Calu3 (cell line): ENCODE measurements at regions not wholly inside any gene's neighbourhood (a gene's known extent, or its start where the extent isn't known, plus 50 kb on each side); places are given as distances from the start of the nearest gene placed in this dataset.
"Not testable (repeated sequence)": the region's sequence is repeated elsewhere in the genome, so short reads cannot be mapped to it uniquely, and the experiment has no call there.

Experiments used
- BruUV-seq: library from RNA; stranded (reverse); fragments of 400-500 nt; replicated peaks from 2 replicates; lab custom pipeline; 2021; lab: Mats Ljungman, UMichigan
- CTCF ChIA-PET: fragments of 300-600 bp; sonication (Branson Sonifier 250); formaldehyde crosslinking; loops from one replicate; lab custom pipeline; 2022; ENCODE audit warnings: antibody characterized with exemption; lab: Charles Lee
- DNase-seq: peaks from one replicate; pipeline ENCODE4 v3.0.0; 2022
- H3K27ac Mint-ChIP-seq: one replicate; pipeline ENCODE4 v1.8.0; 2022; ENCODE audit warnings: mixed read lengths; ENCODE audit not compliant: unreplicated experiment
- H3K27me3 Mint-ChIP-seq: one replicate; pipeline ENCODE4 v1.8.0; 2022; ENCODE audit warnings: mixed read lengths; ENCODE audit not compliant: unreplicated experiment
- H3K36me3 Mint-ChIP-seq: one replicate; pipeline ENCODE4 v1.8.0; 2022; ENCODE audit warnings: mild to moderate bottlenecking, moderate library complexity, mixed read lengths; ENCODE audit not compliant: insufficient read depth, unreplicated experiment
- H3K4me1 Mint-ChIP-seq: one replicate; pipeline ENCODE4 v1.8.0; 2022; ENCODE audit warnings: mild to moderate bottlenecking, low read depth, mixed read lengths; ENCODE audit not compliant: unreplicated experiment
- H3K4me3 Mint-ChIP-seq: one replicate; pipeline ENCODE4 v1.8.0; 2022; ENCODE audit warnings: mild to moderate bottlenecking, low read depth, moderate library complexity, mixed read lengths; ENCODE audit not compliant: unreplicated experiment
- H3K9me3 Mint-ChIP-seq: one replicate; pipeline ENCODE4 v1.8.0; 2022; ENCODE audit warnings: low read depth, mixed read lengths; ENCODE audit not compliant: unreplicated experiment
- CTCF ChIP-seq: fragments of 200-600 bp; IDR thresholded peaks from one replicate; pipeline ENCODE4 v1.8.0; 2022; ENCODE audit warnings: antibody characterized with exemption; ENCODE audit not compliant: unreplicated experiment
- intact Hi-C: fragments of 100-400 bp; cut with micrococcal nuclease; formaldehyde crosslinking; loops from one replicate; pipeline ENCODE4 v1.10.0; 2022; ENCODE audit not compliant: unreplicated experiment

GRCh38 chr18:22591222-22591621 lies 173.5 kb upstream of the CTAGE1 start:
- peaks cover 4% of the 10 kb centered on the region for H3K9me3 Mint-ChIP-seq
- no peak overlapping the region for H3K4me3 Mint-ChIP-seq
- H3K36me3 Mint-ChIP-seq: no peaks in the 10 kb centered on the region
- DNase-seq: no peak
- BruUV-seq: no TSS peak
- intact Hi-C loops: no loop called here
- CTCF ChIA-PET: no interaction called here
- TF ChIP-seq CTCF: no peak
- H3K27ac Mint-ChIP-seq: no peak overlapping the region
- H3K27me3 Mint-ChIP-seq: no peaks in the 10 kb centered on the region
- no peaks in the 10 kb centered on the region for H3K4me1 Mint-ChIP-seq

GRCh38 chr18:22594155-22594690 lies 176.5 kb upstream of the CTAGE1 start:
- CTCF ChIA-PET: no interaction called here
- Mint-ChIP-seq H3K27ac (no peak overlapping the region), H3K36me3 (no peaks in the 10 kb centered on the region)

DNA sequence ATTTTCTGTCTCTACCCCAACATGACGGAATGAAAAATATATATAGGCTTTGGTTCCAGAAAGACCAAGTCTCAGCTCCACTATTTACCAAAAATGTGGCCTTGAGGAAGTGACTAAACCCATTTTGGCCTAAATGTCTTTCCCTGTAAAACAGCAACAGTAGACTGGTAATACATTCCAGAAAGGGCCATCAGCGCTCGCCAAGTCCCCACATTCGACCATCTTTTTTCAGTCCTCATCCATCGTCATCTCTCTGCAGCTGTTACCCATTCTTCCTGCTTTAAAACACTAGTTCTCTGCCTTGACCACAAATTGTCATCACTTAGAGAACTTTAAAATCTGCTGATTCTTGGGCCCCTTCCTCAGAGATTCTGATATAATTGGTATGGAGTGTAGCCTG lies 183.8 kb upstream of the CTAGE1 start:
- Mint-ChIP-seq H3K4me3 (no peak overlapping the region), H3K36me3 (no peaks in the 10 kb centered on the region), H3K27me3 (no peaks in the 10 kb centered on the region), H3K4me1 (no peaks in the 10 kb centered on the region), H3K27ac (no peak overlapping the region), H3K9me3 (no peaks in the 10 kb centered on the region)
- no peak for TF ChIP-seq CTCF
- CTCF ChIA-PET: no interaction called here
- intact Hi-C loops: no loop called here
- DNase-seq: no peak
- BruUV-seq: no TSS peak

More at GRCh38 chr18:22594155-22594690, 176.5 kb upstream of the CTAGE1 start:
- TF ChIP-seq CTCF: no peak
- Mint-ChIP-seq H3K4me1 (no peaks in the 10 kb centered on the region), H3K9me3 (peaks cover 4% of the 10 kb centered on the region), H3K27me3 (no peaks in the 10 kb centered on the region), H3K4me3 (no peak overlapping the region)
- intact Hi-C loops: no loop called here
- DNase-seq: no peak
- BruUV-seq: no TSS peak

DNA sequence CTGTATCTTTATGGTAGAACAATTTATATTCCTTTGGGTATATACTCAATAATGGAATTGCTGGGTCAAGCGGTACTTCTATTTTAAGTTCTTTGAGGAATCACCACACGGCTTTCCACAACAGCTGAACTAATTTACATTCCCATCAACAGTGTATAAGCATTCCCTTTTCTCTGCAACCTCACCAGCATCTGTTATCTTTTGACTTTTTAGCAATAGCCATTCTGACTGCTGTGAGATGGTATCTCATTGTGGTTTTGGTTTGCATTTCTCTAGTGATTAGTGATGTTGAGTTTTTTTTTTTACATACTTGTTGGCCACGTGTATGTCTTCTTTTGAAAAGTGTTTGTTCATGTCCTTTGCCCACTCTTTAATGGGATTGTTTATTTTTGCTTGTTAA lies 184.7 kb upstream of the CTAGE1 start:
- H3K4me3 Mint-ChIP-seq, intact Hi-C loops, BruUV-seq, H3K4me1 Mint-ChIP-seq, H3K27ac Mint-ChIP-seq, H3K36me3 Mint-ChIP-seq, H3K9me3 Mint-ChIP-seq, DNase-seq, CTCF ChIA-PET, H3K27me3 Mint-ChIP-seq: not testable (repeated sequence)

DNA sequence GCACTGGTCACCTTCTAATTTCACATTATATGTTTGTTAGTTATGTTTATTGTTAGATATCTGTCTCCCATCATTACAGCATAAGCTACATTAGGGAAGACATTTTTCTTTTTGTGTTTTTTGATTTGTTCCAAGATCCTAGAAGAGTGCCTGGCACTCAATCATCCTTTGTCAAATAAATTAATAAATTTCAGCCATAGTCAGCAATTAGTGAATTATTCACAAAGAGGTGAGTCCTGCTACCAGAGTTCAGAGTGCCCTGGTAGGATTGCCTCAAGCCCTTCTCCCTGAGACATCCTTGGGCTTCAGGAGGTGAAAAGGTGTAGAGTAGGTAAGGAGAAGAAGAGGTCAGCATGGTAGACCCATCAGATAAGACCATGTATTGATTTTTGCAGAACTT lies 186.2 kb upstream of the CTAGE1 start:
- no peaks in the 10 kb centered on the region for H3K27me3 Mint-ChIP-seq
- BruUV-seq: no TSS peak
- no peak overlapping the region for H3K4me3 Mint-ChIP-seq
- no peak for TF ChIP-seq CTCF
- H3K9me3 Mint-ChIP-seq: no peaks in the 10 kb centered on the region
- CTCF ChIA-PET: no interaction called here
- H3K27ac Mint-ChIP-seq: no peak overlapping the region
- intact Hi-C loops: no loop called here
- no peak for DNase-seq
- H3K36me3 Mint-ChIP-seq: no peaks in the 10 kb centered on the region
- H3K4me1 Mint-ChIP-seq: no peaks in the 10 kb centered on the region
